ENCODE measurements at regions not wholly inside any gene's neighbourhood (a gene's known extent, or its start where the extent isn't known, plus 50 kb on each side); places are given as distances from the start of the nearest gene placed in this dataset.

GRCh38 chr5:8930021-8930420, 615.9 kb downstream of the SEMA5A start:
- no peak overlapping the region for H3K27ac ChIP-seq (ENCODE audit: low read length)
- no peaks in the 10 kb centered on the region for H3K27me3 ChIP-seq (ENCODE audit: control insufficient read depth, insufficient read depth, low read length)
- no peak overlapping the region for H3K4me3 ChIP-seq (ENCODE audit: low read length)
- DNase-seq (ENCODE audit: low read depth, low spot score) = no peak
- no peaks in the 10 kb centered on the region for H3K36me3 ChIP-seq (ENCODE audit: control insufficient read depth, insufficient read depth, low read length)
- no peaks in the 10 kb centered on the region for H3K4me1 ChIP-seq (ENCODE audit: control insufficient read depth, insufficient read depth, low read length)
- H3K9me3 ChIP-seq (ENCODE audit: control insufficient read depth, insufficient read depth, low read length) = no peaks in the 10 kb centered on the region
- WGBS (ENCODE audit: insufficient coverage, insufficient read length) = no CpG with 5 or more reads among the region's 2 CpGs

GRCh38 chr5:8934455-8934854, 611.4 kb downstream of the SEMA5A start:
- no CpG with 5 or more reads among the region's 1 CpG for WGBS (ENCODE audit: insufficient coverage, insufficient read length)

GRCh38 chr5:8940934-8941333, 604.9 kb downstream of the SEMA5A start:
- Histone ChIP-seq H3K9me3 (ENCODE audit: control insufficient read depth, insufficient read depth, low read length) (no peaks in the 10 kb centered on the region), H3K36me3 (ENCODE audit: control insufficient read depth, insufficient read depth, low read length) (no peaks in the 10 kb centered on the region), H3K27me3 (ENCODE audit: control insufficient read depth, insufficient read depth, low read length) (no peaks in the 10 kb centered on the region), H3K27ac (ENCODE audit: low read length) (no peak overlapping the region), H3K4me3 (ENCODE audit: low read length) (no peak overlapping the region), H3K4me1 (ENCODE audit: control insufficient read depth, insufficient read depth, low read length) (no peaks in the 10 kb centered on the region)
- no CpG with 5 or more reads among the region's 1 CpG for WGBS (ENCODE audit: insufficient coverage, insufficient read length)
- no peak for DNase-seq (ENCODE audit: low read depth, low spot score)

More at GRCh38 chr5:8934455-8934854, 611.4 kb downstream of the SEMA5A start:
- no peak overlapping the region for H3K4me3 ChIP-seq (ENCODE audit: low read length)
- no peaks in the 10 kb centered on the region for H3K9me3 ChIP-seq (ENCODE audit: control insufficient read depth, insufficient read depth, low read length)
- no peak for DNase-seq (ENCODE audit: low read depth, low spot score)
- H3K27me3 ChIP-seq (ENCODE audit: control insufficient read depth, insufficient read depth, low read length) = no peaks in the 10 kb centered on the region
- H3K36me3 ChIP-seq (ENCODE audit: control insufficient read depth, insufficient read depth, low read length) = no peaks in the 10 kb centered on the region
- no peaks in the 10 kb centered on the region for H3K4me1 ChIP-seq (ENCODE audit: control insufficient read depth, insufficient read depth, low read length)
- H3K27ac ChIP-seq (ENCODE audit: low read length) = no peak overlapping the region

DNA sequence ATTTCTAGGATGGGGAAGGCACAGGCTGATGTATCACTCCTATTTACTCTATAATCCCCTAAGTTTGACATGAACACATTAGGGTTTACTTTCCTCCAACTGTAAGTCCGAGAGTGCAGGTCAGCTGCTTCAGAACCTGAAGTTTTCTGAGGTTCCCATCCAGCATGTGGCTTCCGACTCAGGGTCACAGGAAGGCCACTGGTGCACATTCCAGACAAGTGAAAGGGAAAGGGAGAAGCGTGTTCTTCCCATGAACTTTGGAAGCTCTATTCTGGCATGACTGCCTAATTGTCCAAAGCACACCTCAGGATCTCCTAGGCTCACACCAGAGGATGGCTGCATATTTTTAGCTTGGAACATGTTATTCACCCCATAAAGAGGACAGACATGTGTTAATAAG, 602.6 kb downstream of the SEMA5A start:
- Histone ChIP-seq H3K4me3 (ENCODE audit: low read length) (no peak overlapping the region), H3K27ac (ENCODE audit: low read length) (no peak overlapping the region), H3K4me1 (ENCODE audit: control insufficient read depth, insufficient read depth, low read length) (no peaks in the 10 kb centered on the region), H3K27me3 (ENCODE audit: control insufficient read depth, insufficient read depth, low read length) (no peaks in the 10 kb centered on the region), H3K9me3 (ENCODE audit: control insufficient read depth, insufficient read depth, low read length) (no peaks in the 10 kb centered on the region), H3K36me3 (ENCODE audit: control insufficient read depth, insufficient read depth, low read length) (no peaks in the 10 kb centered on the region)
- no CpG with 5 or more reads among the region's 3 CpGs for WGBS (ENCODE audit: insufficient coverage, insufficient read length)
- DNase-seq (ENCODE audit: low read depth, low spot score) = no peak

DNA sequence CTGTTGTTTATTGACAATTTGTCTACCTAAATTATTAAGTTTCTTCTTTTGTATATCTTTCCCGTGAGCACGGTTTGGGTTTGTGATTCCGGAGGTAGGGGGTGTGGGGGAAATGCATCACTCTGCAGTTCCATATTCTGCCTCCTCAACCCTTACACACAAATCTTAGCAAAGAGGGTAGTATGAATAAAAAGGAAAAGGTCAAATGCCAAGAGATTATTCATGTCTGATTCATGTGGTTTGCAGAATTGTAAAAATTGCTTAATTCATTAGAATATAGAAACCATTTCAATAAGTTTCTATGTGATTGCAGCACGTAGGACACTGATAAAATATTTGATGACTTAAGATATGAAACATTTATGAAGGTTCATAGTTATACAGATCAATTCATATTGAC, 601.9 kb downstream of the SEMA5A start:
- no CpG with 5 or more reads among the region's 4 CpGs for WGBS (ENCODE audit: insufficient coverage, insufficient read length)
- DNase-seq (ENCODE audit: low read depth, low spot score) = no peak
- H3K27ac ChIP-seq (ENCODE audit: low read length) = no peak overlapping the region
- no peaks in the 10 kb centered on the region for H3K27me3 ChIP-seq (ENCODE audit: control insufficient read depth, insufficient read depth, low read length)
- H3K36me3 ChIP-seq (ENCODE audit: control insufficient read depth, insufficient read depth, low read length) = no peaks in the 10 kb centered on the region
- no peak overlapping the region for H3K4me3 ChIP-seq (ENCODE audit: low read length)
- H3K4me1 ChIP-seq (ENCODE audit: control insufficient read depth, insufficient read depth, low read length) = no peaks in the 10 kb centered on the region
- H3K9me3 ChIP-seq (ENCODE audit: control insufficient read depth, insufficient read depth, low read length) = no peaks in the 10 kb centered on the region

GRCh38 chr5:8945972-8946371, 599.9 kb downstream of the SEMA5A start:
- DNase-seq (ENCODE audit: low read depth, low spot score) = no peak
- no peaks in the 10 kb centered on the region for H3K9me3 ChIP-seq (ENCODE audit: control insufficient read depth, insufficient read depth, low read length)
- no peaks in the 10 kb centered on the region for H3K27me3 ChIP-seq (ENCODE audit: control insufficient read depth, insufficient read depth, low read length)
- no peaks in the 10 kb centered on the region for H3K36me3 ChIP-seq (ENCODE audit: control insufficient read depth, insufficient read depth, low read length)
- H3K4me1 ChIP-seq (ENCODE audit: control insufficient read depth, insufficient read depth, low read length) = no peaks in the 10 kb centered on the region
- no peak overlapping the region for H3K27ac ChIP-seq (ENCODE audit: low read length)
- no peak overlapping the region for H3K4me3 ChIP-seq (ENCODE audit: low read length)
- WGBS (ENCODE audit: insufficient coverage, insufficient read length) = 100% methylated on average over 1 of the region's 2 CpGs

- Histone ChIP-seq H3K27me3 (ENCODE audit: control insufficient read depth, insufficient read depth, low read length) (no peaks in the 10 kb centered on the region), H3K27ac (ENCODE audit: low read length) (no peak overlapping the region), H3K4me3 (ENCODE audit: low read length) (no peak overlapping the region), H3K9me3 (ENCODE audit: control insufficient read depth, insufficient read depth, low read length) (no peaks in the 10 kb centered on the region), H3K36me3 (ENCODE audit: control insufficient read depth, insufficient read depth, low read length) (no peaks in the 10 kb centered on the region), H3K4me1 (ENCODE audit: control insufficient read depth, insufficient read depth, low read length) (no peaks in the 10 kb centered on the region)
- no peak for DNase-seq (ENCODE audit: low read depth, low spot score)
- no CpG with 5 or more reads among the region's 2 CpGs for WGBS (ENCODE audit: insufficient coverage, insufficient read length)
These were observed 596.0 kb downstream of the SEMA5A start for GRCh38 chr5:8949908-8950307.

DNA sequence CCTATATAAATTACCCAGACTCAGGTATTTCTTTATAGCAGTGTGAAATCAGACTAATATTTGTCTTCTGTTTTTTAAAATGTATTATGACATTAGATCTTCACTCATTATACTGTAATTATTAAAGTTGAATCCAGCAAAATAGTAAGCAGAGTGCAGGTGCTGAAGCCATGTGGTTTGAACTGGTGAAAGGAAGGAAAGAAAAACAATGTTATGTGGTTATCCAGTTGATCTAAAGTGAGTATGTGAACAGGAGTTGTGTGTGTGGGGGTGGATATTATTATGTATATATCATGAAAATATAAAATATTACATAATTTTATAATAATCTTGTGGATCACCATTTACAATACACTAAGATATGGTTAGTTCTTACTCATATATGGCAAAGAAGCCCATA, 593.7 kb downstream of the SEMA5A start:
- Histone ChIP-seq H3K27me3 (ENCODE audit: control insufficient read depth, insufficient read depth, low read length) (no peaks in the 10 kb centered on the region), H3K4me3 (ENCODE audit: low read length) (no peak overlapping the region), H3K9me3 (ENCODE audit: control insufficient read depth, insufficient read depth, low read length) (no peaks in the 10 kb centered on the region), H3K27ac (ENCODE audit: low read length) (no peak overlapping the region), H3K36me3 (ENCODE audit: control insufficient read depth, insufficient read depth, low read length) (no peaks in the 10 kb centered on the region), H3K4me1 (ENCODE audit: control insufficient read depth, insufficient read depth, low read length) (no peaks in the 10 kb centered on the region)
- no peak for DNase-seq (ENCODE audit: low read depth, low spot score)

GRCh38 chr5:8953016-8953415, 592.9 kb downstream of the SEMA5A start:
- H3K27ac ChIP-seq (ENCODE audit: low read length) = no peak overlapping the region
- no peaks in the 10 kb centered on the region for H3K9me3 ChIP-seq (ENCODE audit: control insufficient read depth, insufficient read depth, low read length)
- DNase-seq (ENCODE audit: low read depth, low spot score) = no peak
- WGBS (ENCODE audit: insufficient coverage, insufficient read length) = no CpG with 5 or more reads among the region's 1 CpG
- no peaks in the 10 kb centered on the region for H3K4me1 ChIP-seq (ENCODE audit: control insufficient read depth, insufficient read depth, low read length)
- no peak overlapping the region for H3K4me3 ChIP-seq (ENCODE audit: low read length)
- H3K27me3 ChIP-seq (ENCODE audit: control insufficient read depth, insufficient read depth, low read length) = no peaks in the 10 kb centered on the region
- no peaks in the 10 kb centered on the region for H3K36me3 ChIP-seq (ENCODE audit: control insufficient read depth, insufficient read depth, low read length)

GRCh38 chr5:8953911-8954438, 591.9 kb downstream of the SEMA5A start:
- H3K4me3 ChIP-seq (ENCODE audit: low read length) = no peak overlapping the region
- no peaks in the 10 kb centered on the region for H3K27me3 ChIP-seq (ENCODE audit: control insufficient read depth, insufficient read depth, low read length)
- H3K9me3 ChIP-seq (ENCODE audit: control insufficient read depth, insufficient read depth, low read length) = no peaks in the 10 kb centered on the region
- H3K36me3 ChIP-seq (ENCODE audit: control insufficient read depth, insufficient read depth, low read length) = no peaks in the 10 kb centered on the region
- H3K4me1 ChIP-seq (ENCODE audit: control insufficient read depth, insufficient read depth, low read length) = no peaks in the 10 kb centered on the region
- DNase-seq (ENCODE audit: low read depth, low spot score) = no peak
- no CpG with 5 or more reads among the region's 1 CpG for WGBS (ENCODE audit: insufficient coverage, insufficient read length)
- H3K27ac ChIP-seq (ENCODE audit: low read length) = no peak overlapping the region

DNA sequence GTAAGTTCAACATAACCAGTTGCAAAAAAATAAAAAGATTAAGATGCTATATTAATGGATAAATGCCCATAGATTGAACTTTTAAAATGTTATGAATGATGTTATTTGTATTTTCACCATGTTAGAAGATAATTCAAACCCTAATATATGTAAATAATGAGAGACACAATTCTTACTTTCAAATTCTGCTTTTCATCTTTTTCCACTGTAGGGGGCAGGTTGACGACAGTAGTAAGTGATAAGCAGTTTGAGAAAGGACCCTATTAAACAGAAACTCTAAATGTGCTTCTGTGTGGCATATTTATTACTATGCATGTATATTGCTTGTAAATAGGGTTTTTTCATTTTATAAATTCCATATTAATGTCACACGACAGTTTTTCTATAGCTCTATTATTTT, 591.1 kb downstream of the SEMA5A start:
- no CpG with 5 or more reads among the region's 2 CpGs for WGBS (ENCODE audit: insufficient coverage, insufficient read length)
- H3K27me3 ChIP-seq (ENCODE audit: control insufficient read depth, insufficient read depth, low read length) = no peaks in the 10 kb centered on the region
- no peak overlapping the region for H3K4me3 ChIP-seq (ENCODE audit: low read length)
- DNase-seq (ENCODE audit: low read depth, low spot score) = no peak
- no peaks in the 10 kb centered on the region for H3K4me1 ChIP-seq (ENCODE audit: control insufficient read depth, insufficient read depth, low read length)
- no peaks in the 10 kb centered on the region for H3K9me3 ChIP-seq (ENCODE audit: control insufficient read depth, insufficient read depth, low read length)
- no peak overlapping the region for H3K27ac ChIP-seq (ENCODE audit: low read length)
- no peaks in the 10 kb centered on the region for H3K36me3 ChIP-seq (ENCODE audit: control insufficient read depth, insufficient read depth, low read length)

All from iPS DF 6.9 (cell line).